Germinal center (tissue), 1 donor: ENCODE measurements at regions not wholly inside any gene's neighbourhood (a gene's known extent, or its start where the extent isn't known, plus 50 kb on each side); places are given as distances from the start of the nearest gene placed in this dataset.

ENCODE experiments used
- DNase-seq: peaks from one replicate; pipeline ENCODE4 v3.0.0; 2012; ENCODE audit warnings: mixed read lengths, low spot score

DNA sequence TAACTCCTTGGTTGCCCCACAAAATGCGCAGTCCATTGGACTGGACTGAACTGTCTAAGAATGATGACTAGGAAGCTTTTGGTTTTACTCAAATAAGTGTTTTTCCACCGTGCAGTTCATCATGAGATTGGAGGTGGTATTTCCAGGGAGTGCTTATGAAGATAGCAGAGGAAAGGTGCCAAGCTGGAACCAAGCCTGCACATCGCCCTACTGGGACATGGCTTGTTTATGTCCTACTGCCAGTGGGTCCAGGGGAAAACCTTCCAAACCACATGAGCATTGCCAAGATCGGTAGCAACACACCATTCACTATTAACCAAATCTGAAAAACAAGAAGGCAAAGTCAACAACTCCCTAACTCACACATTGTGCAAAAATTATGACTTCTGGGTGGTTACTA lies 54.7 kb upstream of the DSCAM start:
- DNase-seq = no peak

DNA sequence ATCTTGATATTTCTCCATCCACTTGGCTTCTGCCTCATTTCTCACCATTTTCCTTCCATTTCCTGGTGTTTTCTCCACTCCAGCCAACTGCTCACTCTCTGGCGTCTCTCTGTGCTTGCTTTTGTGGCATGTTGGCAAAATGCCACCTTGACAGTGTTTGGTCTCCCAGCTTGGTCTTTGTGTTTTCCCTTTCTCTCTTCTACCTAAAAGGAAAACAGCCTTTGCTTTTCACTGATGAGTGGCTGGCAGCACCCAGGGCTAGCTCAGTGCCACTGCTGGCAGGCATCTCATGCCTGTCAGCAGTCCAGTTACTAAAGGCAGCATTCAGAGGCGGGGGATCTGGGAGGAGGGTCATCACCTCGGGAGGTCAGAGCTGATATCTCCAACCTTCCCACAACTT lies 55.3 kb upstream of the DSCAM start:
- DNase-seq = no peak

DNA sequence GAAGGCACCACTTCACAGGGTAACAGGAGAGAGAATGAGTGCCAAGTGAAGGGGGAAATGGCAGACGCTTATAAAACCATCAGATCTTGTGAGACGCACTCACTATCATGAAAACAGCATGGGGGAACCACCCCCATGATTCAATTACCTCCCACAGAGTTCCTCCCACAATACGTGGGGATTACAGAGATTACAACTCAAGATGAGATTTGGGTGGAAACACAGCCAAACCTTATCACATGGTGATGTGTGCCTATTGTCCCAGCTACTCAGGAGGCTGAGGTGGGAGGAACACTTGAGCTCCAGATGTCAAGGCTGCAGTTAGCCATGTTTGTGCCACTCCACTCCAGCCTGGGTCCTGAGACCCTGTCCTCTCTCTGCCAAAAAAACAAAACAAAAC lies 56.0 kb upstream of the DSCAM start:
- no peak for DNase-seq

DNA sequence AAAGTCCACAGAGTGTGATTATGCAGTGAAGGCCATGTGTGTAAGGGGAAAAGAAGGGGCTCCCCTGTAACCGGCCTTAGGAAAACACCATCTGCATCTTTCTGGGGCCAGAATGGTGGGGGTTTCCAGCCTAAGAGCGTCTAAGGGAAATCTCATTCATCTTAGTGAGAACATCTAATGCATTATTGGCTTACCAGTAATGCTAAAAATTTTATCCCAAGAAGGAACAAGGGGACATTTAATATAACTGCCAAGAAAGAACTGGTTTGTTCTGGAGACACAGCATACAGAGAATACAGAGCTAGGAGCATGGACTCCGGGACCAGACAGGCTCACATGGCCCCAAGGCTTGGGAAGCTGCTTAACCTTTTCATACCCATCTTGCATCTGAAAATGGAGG lies 58.3 kb upstream of the DSCAM start:
- DNase-seq = no peak

DNA sequence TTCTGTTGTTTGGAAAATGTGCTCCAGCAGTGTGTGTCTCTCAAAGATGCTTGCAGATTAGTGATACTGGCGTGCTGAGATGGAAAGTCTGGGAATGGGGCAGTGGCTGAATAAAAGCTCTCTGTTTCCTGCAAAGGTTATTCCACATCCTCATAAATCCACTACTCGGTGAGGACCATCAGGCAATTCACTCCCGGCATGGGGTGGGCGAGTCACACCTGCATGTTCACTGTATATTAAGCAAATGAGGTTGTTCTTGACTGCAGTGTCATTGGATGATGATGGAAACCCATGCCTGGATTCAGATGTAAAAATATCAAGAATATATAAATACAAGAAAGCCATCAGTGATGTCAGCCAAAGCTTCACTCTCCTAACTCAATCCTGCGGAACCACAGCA lies 65.4 kb upstream of the DSCAM start:
- no peak for DNase-seq

DNA sequence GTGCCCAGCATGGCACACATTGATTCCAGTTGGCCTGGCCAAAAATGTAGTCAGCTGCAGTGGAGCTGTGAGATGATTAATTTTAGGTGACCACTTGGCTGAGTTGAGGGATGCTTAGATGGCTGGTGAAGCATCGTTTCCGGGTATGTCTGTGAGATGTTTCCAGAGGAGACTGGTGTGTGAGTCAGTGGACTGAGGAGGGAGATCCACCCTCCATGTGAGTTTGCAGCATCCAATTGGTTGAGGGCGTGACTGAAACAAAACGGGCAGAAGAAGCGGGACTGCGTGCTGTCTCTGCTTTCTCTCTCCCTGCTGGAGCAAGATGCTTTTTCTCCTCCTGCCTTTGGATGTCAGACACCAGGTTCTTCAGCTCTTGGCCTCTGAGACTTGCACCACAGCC lies 68.2 kb upstream of the DSCAM start:
- DNase-seq = no peak

DNA sequence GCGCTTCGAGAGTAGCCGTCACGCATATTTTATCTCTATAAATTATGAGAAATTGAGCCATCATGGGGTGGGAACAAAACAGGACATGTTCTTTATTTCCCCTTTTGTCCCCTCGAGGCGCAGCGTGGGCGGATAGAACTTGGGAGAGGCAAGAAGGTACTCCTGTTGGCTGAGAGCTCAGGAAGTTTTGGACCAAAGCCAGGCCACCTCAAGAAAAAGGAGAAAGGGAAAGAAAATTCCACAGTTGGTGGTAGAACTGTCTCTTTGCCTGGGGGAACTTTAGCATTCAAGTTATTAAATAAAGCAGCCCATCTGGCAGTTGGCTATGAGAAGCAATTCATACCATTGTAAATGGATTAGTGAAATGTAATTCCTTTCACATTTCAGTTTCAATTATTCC lies 76.4 kb upstream of the DSCAM start:
- no peak for DNase-seq

DNA sequence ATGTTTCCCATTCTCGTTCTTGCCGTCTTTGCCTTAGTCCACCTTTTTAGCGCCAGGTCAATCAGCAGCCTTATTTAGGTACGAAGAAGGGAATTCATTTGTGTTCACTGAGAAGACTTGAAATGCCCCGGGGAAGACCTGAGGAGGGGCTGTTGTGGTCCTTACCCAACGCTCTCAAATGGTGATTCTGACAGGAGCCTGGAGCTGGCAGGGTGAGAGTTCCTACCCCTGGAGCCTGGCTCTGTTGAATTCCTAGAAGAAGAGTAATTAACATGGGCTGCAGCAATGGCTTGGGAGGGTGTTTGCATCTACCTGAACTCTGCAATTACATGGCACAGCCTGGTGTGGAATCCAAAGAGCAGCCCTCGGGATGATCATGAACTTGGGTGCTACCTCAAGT lies 76.9 kb upstream of the DSCAM start:
- DNase-seq = no peak

DNA sequence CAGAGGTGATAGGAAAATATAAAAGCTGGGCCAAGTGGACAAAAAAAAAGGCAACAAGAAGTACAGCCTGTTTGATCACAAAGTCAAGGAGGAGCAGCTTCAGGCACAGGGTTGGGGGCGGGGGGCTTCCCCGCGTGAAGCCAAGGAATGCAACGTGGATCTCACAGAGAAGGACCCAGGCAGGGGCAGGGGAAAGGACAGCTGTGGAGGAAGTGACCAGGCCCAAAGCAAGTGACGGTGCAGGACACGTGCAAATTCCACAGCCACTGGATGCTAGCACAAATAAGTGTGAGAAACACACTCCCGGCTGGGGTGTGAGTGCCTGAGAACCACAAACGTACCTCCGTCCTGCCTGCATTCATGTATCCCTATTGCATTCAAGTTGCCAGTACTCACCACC lies 77.7 kb upstream of the DSCAM start:
- DNase-seq = no peak

DNA sequence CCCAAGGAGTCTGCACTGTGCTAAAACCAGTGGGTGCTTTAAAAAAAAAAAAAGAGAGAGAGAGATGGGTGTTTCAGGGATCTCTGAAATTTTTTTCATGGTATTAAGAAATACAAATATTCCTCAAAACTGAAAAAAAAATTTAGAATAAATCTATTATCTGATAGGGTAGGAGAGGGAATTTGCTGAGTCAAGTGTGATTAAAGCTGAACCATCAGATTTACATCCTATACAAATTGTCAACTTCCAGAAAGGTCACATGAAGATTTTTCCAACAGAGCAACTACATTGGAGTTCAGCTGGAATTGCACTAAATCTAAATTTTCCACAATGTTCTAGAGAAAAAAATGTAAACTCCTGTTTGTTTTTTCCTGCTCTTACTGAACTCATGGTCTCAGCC lies 79.3 kb upstream of the DSCAM start:
- no peak for DNase-seq

DNA sequence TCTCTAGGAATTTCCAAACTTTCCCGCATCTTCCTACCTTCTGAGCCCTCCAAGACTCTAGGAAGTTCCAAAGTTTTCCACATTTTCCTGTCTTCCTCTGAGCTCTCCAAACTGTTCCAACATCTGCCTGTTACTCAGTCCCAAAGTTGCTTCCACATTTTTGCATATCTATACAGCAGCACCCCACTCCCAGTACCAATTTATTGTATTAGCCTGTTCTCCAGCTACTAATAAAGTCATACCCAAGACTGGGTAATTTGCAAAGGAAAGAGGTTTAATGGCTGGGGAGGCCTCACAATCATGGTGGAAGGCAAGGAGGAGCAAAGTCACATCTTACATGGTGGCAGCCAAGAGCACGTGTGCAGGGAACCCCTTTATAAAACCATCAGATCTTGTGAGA lies 82.9 kb upstream of the DSCAM start:
- DNase-seq = no peak

DNA sequence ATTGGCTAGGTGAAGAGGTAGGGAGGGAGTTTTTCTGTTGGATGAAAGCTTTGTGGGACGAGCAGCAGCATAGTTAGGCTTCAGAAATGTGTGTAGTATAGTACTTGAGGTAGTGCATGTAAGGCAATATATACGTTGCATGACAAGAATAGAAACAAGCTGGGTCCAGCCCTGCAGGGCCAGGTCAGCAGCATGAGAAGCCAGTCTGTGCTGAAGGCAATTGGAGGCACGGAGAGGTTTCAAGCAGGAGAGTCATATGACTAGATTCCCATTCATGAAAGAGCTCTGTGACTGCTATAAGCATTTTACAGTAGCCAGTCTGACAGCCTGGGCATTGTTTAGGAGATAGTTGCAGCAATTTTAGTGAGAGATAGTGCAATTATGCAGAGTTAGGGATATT lies 84.2 kb upstream of the DSCAM start:
- DNase-seq = no peak

DNA sequence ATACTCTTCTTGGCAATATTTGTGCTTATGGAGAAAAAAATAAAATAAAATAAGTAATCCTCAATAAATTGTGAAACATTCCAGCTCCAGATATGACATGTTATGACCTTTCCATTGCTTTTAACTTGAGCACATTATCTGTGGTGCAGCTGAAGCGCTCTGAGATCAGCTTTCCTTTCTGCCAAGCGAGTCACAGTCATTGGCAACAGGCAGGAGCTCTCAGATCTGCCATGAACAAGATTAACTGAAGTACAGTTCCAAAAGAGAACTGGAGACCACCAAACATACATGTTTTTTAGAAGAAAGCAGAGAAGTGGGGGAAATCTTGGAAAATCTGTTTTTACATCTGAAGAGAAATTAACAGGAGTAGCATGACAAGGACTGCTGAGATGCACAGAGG lies 89.2 kb upstream of the DSCAM start:
- DNase-seq = no peak

DNA sequence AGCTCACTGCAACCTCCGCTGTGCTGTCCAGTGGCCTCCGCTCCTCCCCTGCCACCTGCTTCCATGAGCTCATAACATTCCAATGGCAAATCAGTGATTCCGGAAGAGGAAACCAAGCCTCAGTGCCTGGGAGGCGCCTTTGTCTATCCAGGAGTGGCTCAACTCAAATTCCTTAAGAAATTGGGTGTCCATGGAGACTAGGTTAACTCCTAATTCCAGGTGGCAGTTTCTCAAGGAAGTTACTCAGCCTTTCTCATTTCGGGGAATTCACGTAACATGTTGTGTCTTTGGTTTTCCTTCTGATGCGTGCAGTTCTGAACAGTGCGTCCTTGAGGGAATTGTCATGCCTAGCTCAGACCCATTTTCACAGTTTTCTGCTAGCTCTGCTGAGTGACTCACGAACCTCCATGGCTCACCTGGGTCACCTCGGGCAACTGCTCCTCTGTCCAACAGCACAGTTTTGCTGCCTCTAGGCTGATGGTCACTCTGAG lies 89.9 kb upstream of the DSCAM start:
- no peak for DNase-seq

DNA sequence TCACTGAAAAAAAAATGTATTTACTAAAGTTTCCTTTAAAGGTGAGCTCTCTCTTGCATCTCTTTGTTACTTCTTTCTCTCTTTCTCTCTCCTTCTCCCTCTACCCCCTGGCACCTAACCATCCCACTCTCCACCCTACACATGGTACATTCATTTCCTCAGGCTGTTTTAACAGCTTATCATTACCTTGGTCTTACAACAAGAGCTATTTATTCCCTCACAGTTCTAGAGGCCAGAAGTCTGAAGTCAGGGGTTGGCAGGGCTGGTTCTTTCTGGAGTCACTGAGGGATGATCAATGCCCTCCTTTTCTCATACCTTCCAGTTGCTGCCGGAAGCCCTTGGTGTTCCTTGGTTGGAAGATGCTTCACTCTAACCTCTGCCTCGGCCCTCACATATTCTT lies 91.1 kb upstream of the DSCAM start:
- no peak for DNase-seq

DNA sequence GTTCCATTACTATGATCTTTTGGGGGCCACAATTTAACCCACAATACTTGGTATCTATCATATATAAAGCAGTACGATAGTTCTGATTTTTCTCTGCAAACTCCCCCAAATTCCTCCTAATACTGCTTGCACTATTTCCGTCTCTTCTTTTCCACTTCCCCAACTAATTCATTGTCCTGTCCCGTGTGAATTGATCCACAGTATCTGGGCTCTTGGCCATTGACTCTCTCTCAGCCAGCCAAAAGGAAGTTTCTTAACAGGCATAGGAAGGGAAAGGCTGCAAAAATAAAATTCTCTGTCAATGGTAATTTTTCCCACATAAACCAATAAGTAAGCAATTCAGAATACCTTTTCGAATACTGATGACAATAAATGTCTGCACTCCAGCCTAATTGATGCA lies 91.7 kb upstream of the DSCAM start:
- DNase-seq = no peak

DNA sequence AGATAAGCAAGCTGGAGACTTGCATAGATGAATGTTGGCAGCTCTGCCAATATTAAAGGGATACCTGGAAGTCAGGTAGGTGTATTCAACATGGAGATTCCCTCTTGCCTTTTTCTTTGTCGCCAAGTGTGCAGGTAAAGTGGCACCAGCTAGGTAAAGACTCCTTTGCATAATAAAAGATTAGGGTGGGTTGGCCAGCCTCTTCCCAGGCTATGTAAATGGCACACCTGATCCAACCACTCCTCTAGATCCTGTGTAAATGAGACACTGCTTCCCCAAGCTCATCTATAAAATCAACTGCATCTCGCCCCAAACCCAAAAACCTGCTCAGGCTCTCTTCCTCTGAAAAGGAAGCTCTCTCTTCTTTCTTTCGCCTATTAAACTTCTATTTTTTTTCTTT lies 100.8 kb upstream of the DSCAM start:
- no peak for DNase-seq

DNA sequence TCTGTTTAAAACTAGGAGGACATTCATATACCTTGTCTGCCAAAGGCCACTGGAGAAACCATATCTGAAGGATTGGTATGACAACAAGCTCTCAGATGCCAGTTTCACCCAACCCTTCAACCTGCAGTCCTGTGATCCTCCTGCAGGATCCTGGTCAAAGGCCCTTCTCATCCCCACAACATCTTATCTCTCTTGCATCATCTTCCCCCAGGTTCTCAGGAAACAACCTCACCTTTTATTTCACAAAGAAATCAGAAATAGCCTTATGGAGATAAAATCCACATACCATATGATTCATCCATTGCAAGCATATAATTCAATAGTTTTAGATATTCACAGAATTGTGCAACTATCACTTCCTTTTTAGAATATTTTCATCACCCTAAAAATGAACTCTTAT lies 104.0 kb upstream of the DSCAM start:
- no peak for DNase-seq

DNA sequence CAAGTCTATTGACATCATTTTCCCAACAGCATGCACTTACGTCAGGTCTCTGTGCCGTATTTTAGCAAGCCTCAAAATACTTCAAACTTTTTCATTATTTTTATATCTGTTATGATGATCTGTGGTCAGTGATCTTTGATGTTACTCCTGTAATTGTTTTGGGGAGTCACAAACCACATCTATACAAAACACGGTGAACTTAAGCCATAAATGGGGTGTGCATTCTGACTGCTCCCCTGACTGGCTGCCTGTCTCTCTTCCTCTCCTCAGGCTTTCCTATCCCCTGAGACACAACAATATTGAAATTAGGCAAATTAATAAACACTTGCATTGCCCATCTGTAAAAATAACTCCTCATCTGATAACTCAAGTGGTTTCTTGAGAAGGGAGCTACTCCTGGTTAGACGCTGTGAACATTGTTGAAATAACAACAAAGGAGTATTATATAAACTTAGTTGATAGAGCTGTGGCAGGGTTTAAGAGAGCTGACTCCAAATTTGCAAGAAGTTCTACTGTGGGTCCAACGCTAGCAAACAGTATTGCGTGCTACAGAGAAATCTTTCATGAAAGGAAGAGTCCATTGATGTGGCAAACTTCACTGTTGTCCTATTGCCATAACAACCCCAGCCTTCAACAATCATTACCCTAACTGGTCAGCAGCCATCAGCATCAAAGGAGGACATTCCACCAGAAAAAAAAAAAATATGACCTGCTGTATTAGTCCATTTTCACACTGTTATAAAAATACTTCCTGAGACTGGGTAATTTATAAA lies 105.8 kb upstream of the DSCAM start:
- DNase-seq = no peak

DNA sequence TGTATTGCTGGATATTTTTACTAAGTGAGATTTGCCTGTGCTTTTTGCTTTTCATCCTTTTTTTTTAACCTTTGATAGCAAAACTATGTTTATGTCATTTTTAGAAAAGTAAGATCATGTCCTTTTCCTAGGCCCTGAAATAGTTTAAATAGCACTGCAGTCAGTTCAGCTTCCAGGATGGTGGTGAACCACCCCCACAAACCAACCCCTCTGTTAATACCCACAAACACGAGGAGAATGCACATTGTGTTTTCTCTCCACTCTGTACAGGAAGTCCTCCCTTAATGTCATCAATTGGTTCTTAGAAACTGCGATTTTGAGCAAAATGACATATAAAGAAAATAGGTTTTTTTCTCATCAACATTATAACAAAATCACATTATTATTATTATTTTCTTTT lies 117.7 kb upstream of the DSCAM start:
- DNase-seq = no peak

DNA sequence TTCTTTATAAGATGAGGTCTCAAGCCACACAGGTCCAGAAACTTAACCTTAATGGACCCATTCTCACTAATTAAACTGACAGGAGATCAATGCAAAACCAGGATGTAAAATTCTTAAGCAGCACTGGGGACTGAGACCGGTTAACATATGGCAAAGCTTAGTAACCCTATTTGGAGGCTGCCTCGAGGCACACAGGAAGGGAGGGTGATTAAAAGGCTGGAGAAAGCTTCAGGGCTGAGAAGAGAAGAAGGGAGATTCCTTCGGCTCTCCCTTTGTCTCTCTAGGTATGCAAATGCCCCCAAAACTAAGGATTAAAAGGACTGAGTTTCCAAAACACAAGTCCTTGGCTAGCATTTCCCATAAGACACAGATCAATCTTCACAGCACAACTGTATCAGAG lies 120.8 kb upstream of the DSCAM start:
- no peak for DNase-seq

DNA sequence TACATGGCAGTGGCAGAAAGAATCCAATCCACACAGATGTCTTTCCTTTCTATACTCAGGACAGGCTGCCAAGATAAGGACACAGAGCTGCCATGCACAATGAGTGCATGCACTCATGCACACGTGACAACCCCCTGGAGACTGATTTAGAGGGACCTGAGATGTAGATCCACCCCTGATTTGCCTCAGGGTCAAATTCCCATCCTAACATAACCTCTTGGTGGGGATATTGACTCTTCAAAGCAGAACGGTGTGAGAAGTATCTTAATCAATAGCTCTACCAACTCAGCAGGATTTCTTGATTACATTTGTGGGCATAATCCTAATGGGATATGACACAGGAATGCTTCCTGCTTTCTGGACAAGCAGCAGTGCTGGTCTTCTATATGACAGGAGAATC lies 125.2 kb upstream of the DSCAM start:
- DNase-seq = no peak

DNA sequence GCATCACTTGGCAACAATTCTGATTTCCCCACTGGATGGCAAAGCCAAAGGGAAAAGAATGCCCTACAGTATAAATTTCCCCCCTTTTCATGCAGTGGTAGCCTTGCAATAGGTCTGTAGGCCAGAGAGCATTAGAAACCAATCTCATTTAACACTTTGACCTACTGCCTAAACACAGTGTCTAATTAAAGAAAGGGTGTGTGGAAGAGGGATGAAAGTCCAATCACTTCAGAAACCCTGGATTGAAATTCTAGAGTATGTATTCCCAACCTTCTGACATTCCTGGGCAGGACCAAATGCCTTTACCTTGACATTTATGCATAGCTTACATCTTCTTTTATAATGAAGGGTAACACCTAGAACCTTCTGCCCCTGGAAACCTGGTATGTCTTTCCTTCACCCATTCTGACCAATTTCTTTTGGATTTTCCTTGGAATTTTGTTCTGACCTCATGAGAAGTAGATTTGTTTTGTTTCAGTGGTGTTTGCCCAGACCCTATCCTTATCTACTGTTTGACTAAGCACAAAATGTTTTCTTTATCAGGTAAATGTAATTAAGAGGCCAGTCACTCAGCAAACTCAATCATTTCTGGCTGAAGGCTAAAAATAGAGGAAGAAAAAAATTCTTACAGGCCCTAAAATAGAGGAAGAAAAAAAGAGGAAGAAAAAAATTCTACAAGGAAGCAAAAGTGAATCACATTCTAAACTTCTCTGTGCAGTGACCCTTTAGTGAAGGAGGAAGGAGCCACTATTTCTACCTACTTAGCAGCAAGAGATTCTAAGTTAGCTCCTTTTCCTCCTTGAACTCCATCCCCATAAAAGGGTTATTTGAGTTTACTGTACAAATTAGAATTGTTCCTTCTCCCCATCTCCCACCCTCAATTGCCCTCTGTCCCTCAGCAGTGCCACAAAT lies 129.5 kb upstream of the DSCAM start:
- no peak for DNase-seq

DNA sequence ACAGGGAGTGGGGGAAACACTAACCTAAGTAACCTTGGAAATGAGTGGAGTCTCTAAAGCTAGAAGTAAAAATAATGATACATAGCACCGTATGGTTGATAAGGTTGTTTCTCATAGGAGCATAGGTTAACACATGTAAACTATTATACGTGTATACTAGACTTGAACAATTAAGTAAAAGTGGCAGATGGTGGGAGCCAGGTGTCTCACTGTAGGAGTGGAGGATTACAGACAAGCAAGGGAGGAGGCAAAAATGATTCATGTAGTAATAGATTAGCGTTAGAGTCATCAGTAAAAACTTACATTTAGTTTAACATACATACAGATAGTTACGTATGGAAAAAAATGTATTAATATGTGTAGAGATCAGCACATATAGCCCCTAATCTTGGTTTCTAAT lies 138.4 kb upstream of the DSCAM start:
- no peak for DNase-seq
